Panc1 (cell line): ENCODE measurements at regions not wholly inside any gene's neighbourhood (a gene's known extent, or its start where the extent isn't known, plus 50 kb on each side); places are given as distances from the start of the nearest gene placed in this dataset.

ENCODE experiments used
- ATAC-seq: fragments of 200-7000 bp; cut with Tn5 transposase; 2 replicates; pipeline ENCODE4 v1.9.1; 2020; ENCODE audit warnings: mild to moderate bottlenecking, moderate library complexity
- BruUV-seq: library from RNA; stranded (reverse); fragments of 400-500 nt; replicated peaks from 2 replicates; lab custom pipeline; 2021; lab: Mats Ljungman, UMichigan
- CTCF ChIA-PET: fragments of 300-600 bp; sonication (Branson Sonifier 250); formaldehyde crosslinking; loops from one replicate; lab custom pipeline; 2022; ENCODE audit warnings: antibody characterized with exemption; lab: Charles Lee
- POLR2A ChIA-PET: fragments of 300-600 bp; sonication (Branson Sonifier 250); formaldehyde crosslinking; loops from one replicate; lab custom pipeline; 2022; ENCODE audit warnings: antibody characterized with exemption; lab: Charles Lee
- DNase-seq: peaks from one replicate; pipeline ENCODE4 v3.0.0-alpha.2; 2010; ENCODE audit warnings: low read depth, low spot score
- H3K27ac ChIP-seq: 2 replicates; pipeline ENCODE4 v1.5.1; 2011; ENCODE audit warnings: mild to moderate bottlenecking, low read length, inconsistent platforms
- H3K27me3 ChIP-seq: fragments of 200-500 bp; sonication (Bioruptor generic); 2 replicates; pipeline ENCODE4 v1.6.0; 2014; ENCODE audit warnings: low read length, inconsistent platforms; ENCODE audit not compliant: control insufficient read depth, insufficient read depth
- H3K36me3 ChIP-seq: fragments of 200-500 bp; sonication (Bioruptor generic); 2 replicates; pipeline ENCODE4 v1.5.1; 2014; ENCODE audit warnings: inconsistent platforms, mild to moderate bottlenecking, low read length, moderate library complexity; ENCODE audit not compliant: control insufficient read depth, insufficient read depth
- H3K4me1 ChIP-seq: 2 replicates; pipeline ENCODE4 v1.5.1; 2011; ENCODE audit warnings: inconsistent platforms, mild to moderate bottlenecking, low read length, moderate library complexity; ENCODE audit not compliant: control insufficient read depth, insufficient read depth
- H3K4me3 ChIP-seq, 2 experiments: 2 replicates each; pipeline ENCODE4 v1.5.1; 2011 to 2012; ENCODE audit warnings: low read depth in 2 of 2, low read length in 2 of 2, mild to moderate bottlenecking in 2 of 2, inconsistent platforms in 1 of 2, moderate library complexity in 1 of 2
- H3K9me3 ChIP-seq: fragments of 200-500 bp; sonication (Bioruptor generic); 2 replicates; pipeline ENCODE4 v1.5.1; 2014; ENCODE audit warnings: low read depth, mild to moderate bottlenecking, inconsistent platforms, low read length, moderate library complexity; ENCODE audit not compliant: control insufficient read depth, insufficient read depth
- POLR2AphosphoS5 ChIP-seq: IDR thresholded peaks from 2 replicates; pipeline ENCODE4 v1.6.1; 2012; ENCODE audit warnings: mild to moderate bottlenecking, low read depth, low read length, moderate library complexity
- SIN3A ChIP-seq: IDR thresholded peaks from 2 replicates; pipeline ENCODE4 v1.6.1; 2012; ENCODE audit warnings: low read depth, mild to moderate bottlenecking, low read length, moderate library complexity, borderline replicate concordance; ENCODE audit not compliant: insufficient read depth
- TCF7L2 ChIP-seq: IDR thresholded peaks from 2 replicates; pipeline ENCODE4 v1.6.1; 2011; ENCODE audit warnings: mild to moderate bottlenecking, low read depth, low read length, inconsistent platforms
- in situ Hi-C: cut with HindIII; loops from 2 replicates; pipeline ENCODE4 v1.10.0; 2016; ENCODE audit warnings: low sequenced_read_pairs, low pct_unique_long_range_greater_than_20kb
- intact Hi-C: fragments of 100-400 bp; cut with micrococcal nuclease; formaldehyde crosslinking; loops from one replicate; pipeline ENCODE4 v1.10.0; 2022; ENCODE audit not compliant: unreplicated experiment
- TF ChIP-seq, protein P1 (sequence below), 2 experiments: IDR thresholded peaks; 2 replicates each; pipeline ENCODE4 v1.6.1; 2011 to 2012; ENCODE audit warnings: low read depth in 2 of 2, control low read depth in 1 of 2, low read length in 1 of 2, mild to moderate bottlenecking in 1 of 2, moderate library complexity in 1 of 2; ENCODE audit not compliant: insufficient read depth in 1 of 2
- TF ChIP-seq, protein P2 (sequence below): fragments of 450-650 bp; IDR thresholded peaks from 2 replicates; pipeline ENCODE4 v1.5.1; 2017; ENCODE audit warnings: mild to moderate bottlenecking

DNA sequence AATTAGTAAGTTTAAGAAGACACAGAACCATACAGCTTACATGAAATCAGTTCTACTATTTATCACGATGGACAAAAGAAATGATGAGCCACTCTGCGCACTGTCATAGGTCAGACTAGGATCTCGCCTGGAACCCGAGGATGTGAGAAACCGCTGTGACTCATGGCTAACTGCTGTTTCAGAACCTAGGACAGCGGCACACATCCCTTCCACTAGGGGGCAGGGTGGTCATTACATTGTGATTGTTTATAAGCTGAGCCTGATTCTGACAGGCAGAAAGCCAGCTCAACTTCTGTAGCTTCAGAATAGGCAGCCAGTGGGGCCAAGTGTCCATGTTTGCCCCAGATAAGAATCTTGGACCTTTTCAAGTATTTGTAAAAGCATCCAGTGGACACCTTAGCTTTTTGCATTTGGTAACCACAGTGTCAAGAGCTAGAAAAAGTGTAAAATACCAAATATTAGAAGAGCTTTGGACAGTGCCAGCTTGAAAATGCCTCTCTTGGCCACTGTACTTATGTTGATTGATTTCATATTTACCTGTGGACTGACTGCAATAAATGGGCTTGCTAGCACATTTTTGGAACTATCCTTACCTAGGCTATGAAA is 115.8 kb downstream of the KBTBD8 start:
- Histone ChIP-seq H3K36me3 (no peaks in the 10 kb centered on the region), H3K4me3 (no peak overlapping the region), H3K27ac (no peak overlapping the region), H3K4me1 (no peaks in the 10 kb centered on the region), H3K9me3 (no peaks in the 10 kb centered on the region), H3K27me3 (no peaks in the 10 kb centered on the region)
- ATAC-seq (peak; percentile 80), DNase-seq (peak; percentile 74)
- ChIA-PET POLR2A (no interaction called here), CTCF (interaction anchor here (0.5 to 1.3 kb wide), 2 partner anchors 837 to 1780 kb away, joined by 4 to 5 read pairs; no protein-coding TSS in a partner anchor)
- TF ChIP-seq POLR2AphosphoS5, result no peak
- TF ChIP-seq SIN3A, result no peak
- TF ChIP-seq, protein P1, sequence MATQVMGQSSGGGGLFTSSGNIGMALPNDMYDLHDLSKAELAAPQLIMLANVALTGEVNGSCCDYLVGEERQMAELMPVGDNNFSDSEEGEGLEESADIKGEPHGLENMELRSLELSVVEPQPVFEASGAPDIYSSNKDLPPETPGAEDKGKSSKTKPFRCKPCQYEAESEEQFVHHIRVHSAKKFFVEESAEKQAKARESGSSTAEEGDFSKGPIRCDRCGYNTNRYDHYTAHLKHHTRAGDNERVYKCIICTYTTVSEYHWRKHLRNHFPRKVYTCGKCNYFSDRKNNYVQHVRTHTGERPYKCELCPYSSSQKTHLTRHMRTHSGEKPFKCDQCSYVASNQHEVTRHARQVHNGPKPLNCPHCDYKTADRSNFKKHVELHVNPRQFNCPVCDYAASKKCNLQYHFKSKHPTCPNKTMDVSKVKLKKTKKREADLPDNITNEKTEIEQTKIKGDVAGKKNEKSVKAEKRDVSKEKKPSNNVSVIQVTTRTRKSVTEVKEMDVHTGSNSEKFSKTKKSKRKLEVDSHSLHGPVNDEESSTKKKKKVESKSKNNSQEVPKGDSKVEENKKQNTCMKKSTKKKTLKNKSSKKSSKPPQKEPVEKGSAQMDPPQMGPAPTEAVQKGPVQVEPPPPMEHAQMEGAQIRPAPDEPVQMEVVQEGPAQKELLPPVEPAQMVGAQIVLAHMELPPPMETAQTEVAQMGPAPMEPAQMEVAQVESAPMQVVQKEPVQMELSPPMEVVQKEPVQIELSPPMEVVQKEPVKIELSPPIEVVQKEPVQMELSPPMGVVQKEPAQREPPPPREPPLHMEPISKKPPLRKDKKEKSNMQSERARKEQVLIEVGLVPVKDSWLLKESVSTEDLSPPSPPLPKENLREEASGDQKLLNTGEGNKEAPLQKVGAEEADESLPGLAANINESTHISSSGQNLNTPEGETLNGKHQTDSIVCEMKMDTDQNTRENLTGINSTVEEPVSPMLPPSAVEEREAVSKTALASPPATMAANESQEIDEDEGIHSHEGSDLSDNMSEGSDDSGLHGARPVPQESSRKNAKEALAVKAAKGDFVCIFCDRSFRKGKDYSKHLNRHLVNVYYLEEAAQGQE (IDR thresholded peaks at IDR 0.05; ENCODE audit: insufficient read depth in 1 of 2, low read depth in 2 of 2, low read length in 1 of 2), result peak; percentile 99
- no peak for TF ChIP-seq TCF7L2
- TF ChIP-seq, protein P2, sequence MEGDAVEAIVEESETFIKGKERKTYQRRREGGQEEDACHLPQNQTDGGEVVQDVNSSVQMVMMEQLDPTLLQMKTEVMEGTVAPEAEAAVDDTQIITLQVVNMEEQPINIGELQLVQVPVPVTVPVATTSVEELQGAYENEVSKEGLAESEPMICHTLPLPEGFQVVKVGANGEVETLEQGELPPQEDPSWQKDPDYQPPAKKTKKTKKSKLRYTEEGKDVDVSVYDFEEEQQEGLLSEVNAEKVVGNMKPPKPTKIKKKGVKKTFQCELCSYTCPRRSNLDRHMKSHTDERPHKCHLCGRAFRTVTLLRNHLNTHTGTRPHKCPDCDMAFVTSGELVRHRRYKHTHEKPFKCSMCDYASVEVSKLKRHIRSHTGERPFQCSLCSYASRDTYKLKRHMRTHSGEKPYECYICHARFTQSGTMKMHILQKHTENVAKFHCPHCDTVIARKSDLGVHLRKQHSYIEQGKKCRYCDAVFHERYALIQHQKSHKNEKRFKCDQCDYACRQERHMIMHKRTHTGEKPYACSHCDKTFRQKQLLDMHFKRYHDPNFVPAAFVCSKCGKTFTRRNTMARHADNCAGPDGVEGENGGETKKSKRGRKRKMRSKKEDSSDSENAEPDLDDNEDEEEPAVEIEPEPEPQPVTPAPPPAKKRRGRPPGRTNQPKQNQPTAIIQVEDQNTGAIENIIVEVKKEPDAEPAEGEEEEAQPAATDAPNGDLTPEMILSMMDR, result peak; percentile 82
- BruUV-seq, result no TSS peak
- in situ Hi-C loops (no loop called here), intact Hi-C loops (loop anchor here (5.0 kb wide), 2 partner anchors 243 to 1763 kb away; no protein-coding TSS in a partner anchor)

DNA sequence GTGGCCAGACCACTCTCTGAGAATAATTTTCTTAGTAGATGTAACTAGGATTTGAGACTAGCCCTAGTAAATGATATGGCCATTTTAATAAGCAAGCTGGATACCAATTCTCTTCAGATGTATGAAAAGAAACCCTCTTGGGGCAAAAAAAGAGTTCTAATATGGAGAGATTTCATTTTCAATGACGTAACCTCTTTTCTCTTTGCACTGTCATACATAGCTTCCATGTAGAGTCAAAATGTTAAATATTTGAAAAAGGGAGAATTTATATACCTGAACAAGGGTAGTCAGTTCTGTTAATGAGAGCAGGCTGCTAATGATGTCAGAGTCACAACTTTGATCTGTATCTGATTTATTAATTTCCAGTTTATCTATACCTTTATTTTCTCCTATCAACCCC is 120.0 kb downstream of the KBTBD8 start:
- H3K27ac ChIP-seq, result no peak overlapping the region
- no peaks in the 10 kb centered on the region for H3K9me3 ChIP-seq
- H3K27me3 ChIP-seq, result no peaks in the 10 kb centered on the region
- ChIA-PET POLR2A (no interaction called here), CTCF (no interaction called here)
- H3K4me3 ChIP-seq, result no peak overlapping the region
- H3K4me1 ChIP-seq, result no peaks in the 10 kb centered on the region
- BruUV-seq, result no TSS peak
- no peaks in the 10 kb centered on the region for H3K36me3 ChIP-seq
- in situ Hi-C loops (no loop called here), intact Hi-C loops (no loop called here)
- TF ChIP-seq POLR2AphosphoS5, result no peak
- no peak for TF ChIP-seq SIN3A
- no peak for TF ChIP-seq TCF7L2
- TF ChIP-seq, protein P1 (IDR thresholded peaks at IDR 0.05; ENCODE audit: insufficient read depth in 1 of 2, low read depth in 2 of 2, low read length in 1 of 2), result no peak
- TF ChIP-seq, protein P2, result no peak
- ATAC-seq, result no peak
- no peak for DNase-seq
